Vagina (tissue), 2 donors: ENCODE measurements at regions not wholly inside any gene's neighbourhood (a gene's known extent, or its start where the extent isn't known, plus 50 kb on each side); places are given as distances from the start of the nearest gene placed in this dataset.

Experiments
- DNase-seq, 2 donors: peaks; one replicate each; pipeline ENCODE4 v3.0.0-alpha.2; 2017; ENCODE audit errors: extremely low spot score in 2 of 2
- H3K27ac ChIP-seq: fragments of 200-600 bp; sonication (generic); one replicate; pipeline ENCODE4 v1.5.1; 2019
- H3K27me3 ChIP-seq: fragments of 200-600 bp; sonication (generic); one replicate; pipeline ENCODE4 v1.5.1; 2019
- H3K36me3 ChIP-seq, 2 donors: fragments of 200-600 bp; sonication (generic); one replicate each; pipeline ENCODE4 v1.5.1; 2017 to 2019
- H3K4me1 ChIP-seq: fragments of 200-600 bp; sonication (generic); one replicate; pipeline ENCODE4 v1.5.1; 2019
- H3K4me3 ChIP-seq, 2 donors: fragments of 200-600 bp; sonication (generic); 1 replicate in 1 of 2; 2 replicates in 1 of 2; pipeline ENCODE4 v1.5.1; 2016 to 2019
- H3K9me3 ChIP-seq: fragments of 200-600 bp; sonication (generic); one replicate; pipeline ENCODE4 v1.5.1; 2019
- POLR2A ChIP-seq, 2 donors: fragments of 450-650 bp; IDR thresholded peaks; one replicate each; pipeline ENCODE4 v1.6.1; 2017; ENCODE audit warnings: antibody characterized with exemption in 2 of 2, mild to moderate bottlenecking in 2 of 2, moderate library complexity in 2 of 2
- POLR2AphosphoS5 ChIP-seq, 2 donors: sonication (generic); formaldehyde crosslinking; IDR thresholded peaks; one replicate each; pipeline ENCODE4 v1.9.0; 2017; ENCODE audit warnings: antibody characterized with exemption in 2 of 2, mild to moderate bottlenecking in 2 of 2, low read depth in 1 of 2; ENCODE audit not compliant: insufficient read depth in 1 of 2
- intact Hi-C: fragments of 100-400 bp; cut with DNase I; formaldehyde crosslinking; loops from one replicate; pipeline ENCODE4 v1.15.1; 2023
- TF ChIP-seq, protein P1 (sequence below), 3 experiments: fragments of 450-650 bp in 2 of 3; fragments of 200-600 bp in 1 of 3; sonication (generic) in 1 of 3; IDR thresholded peaks; one replicate each; pipeline ENCODE4 v1.5.1; 2017 to 2019; ENCODE audit warnings: antibody characterized with exemption in 3 of 3, mild to moderate bottlenecking in 2 of 3, moderate library complexity in 2 of 3

DNA sequence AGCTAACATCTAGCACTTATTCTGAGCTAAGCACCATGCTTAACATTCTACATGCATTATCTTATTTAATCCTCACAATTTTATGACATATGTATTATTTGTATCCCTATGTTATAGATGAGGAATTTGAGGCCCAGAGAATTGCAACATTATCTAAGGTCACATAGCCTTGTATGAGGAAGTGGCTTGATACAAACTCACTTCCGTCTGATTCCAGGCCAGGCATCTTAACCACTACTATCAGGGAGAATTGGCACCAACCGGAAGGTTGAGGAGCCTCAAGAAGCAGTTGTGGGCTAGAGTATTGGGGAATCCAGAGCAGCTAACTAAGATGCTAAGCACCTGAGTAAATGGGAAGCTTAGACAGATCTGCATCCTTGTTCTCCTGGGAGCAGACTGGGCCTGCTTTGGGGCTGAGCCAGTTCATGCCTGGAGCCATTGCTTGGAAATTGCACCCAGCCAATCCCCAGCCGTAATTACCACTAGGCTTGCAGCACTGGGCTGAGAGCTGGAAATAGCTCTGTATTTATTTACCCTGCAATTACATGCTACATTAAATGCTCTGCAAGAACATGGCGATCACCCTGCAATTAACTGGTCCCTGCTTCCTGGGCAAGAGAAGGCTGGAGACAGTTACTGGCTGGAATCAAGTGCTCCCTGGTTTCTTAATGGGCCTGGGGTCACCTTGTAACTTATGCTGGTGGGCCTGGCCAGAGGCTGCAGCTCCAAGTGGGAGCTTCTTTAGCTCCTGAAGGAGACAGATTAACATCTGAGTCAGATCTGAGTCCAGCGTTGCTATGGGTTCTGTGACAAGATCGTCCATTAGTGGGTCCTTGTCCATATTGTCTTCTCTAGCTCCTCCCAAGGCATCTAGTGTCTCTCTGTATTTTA lies 273.1 kb upstream of the CCL2 start:
- Histone ChIP-seq H3K36me3 (no peaks in the 10 kb centered on the region), H3K9me3 (no peaks in the 10 kb centered on the region), H3K27me3 (no peaks in the 10 kb centered on the region), H3K27ac (no peak overlapping the region), H3K4me1 (peaks cover 5% of the 10 kb centered on the region), H3K4me3 (no peak overlapping the region)
- TF ChIP-seq, protein P1, sequence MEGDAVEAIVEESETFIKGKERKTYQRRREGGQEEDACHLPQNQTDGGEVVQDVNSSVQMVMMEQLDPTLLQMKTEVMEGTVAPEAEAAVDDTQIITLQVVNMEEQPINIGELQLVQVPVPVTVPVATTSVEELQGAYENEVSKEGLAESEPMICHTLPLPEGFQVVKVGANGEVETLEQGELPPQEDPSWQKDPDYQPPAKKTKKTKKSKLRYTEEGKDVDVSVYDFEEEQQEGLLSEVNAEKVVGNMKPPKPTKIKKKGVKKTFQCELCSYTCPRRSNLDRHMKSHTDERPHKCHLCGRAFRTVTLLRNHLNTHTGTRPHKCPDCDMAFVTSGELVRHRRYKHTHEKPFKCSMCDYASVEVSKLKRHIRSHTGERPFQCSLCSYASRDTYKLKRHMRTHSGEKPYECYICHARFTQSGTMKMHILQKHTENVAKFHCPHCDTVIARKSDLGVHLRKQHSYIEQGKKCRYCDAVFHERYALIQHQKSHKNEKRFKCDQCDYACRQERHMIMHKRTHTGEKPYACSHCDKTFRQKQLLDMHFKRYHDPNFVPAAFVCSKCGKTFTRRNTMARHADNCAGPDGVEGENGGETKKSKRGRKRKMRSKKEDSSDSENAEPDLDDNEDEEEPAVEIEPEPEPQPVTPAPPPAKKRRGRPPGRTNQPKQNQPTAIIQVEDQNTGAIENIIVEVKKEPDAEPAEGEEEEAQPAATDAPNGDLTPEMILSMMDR (IDR thresholded peaks at IDR 0.05): no peak
- TF ChIP-seq POLR2A (IDR thresholded peaks at IDR 0.05): no peak
- TF ChIP-seq POLR2AphosphoS5 (IDR thresholded peaks at IDR 0.05; ENCODE audit: insufficient read depth in 1 of 2, low read depth in 1 of 2): no peak
- intact Hi-C loops: no loop called here
- DNase-seq: peak; percentile 46 to 56

DNA sequence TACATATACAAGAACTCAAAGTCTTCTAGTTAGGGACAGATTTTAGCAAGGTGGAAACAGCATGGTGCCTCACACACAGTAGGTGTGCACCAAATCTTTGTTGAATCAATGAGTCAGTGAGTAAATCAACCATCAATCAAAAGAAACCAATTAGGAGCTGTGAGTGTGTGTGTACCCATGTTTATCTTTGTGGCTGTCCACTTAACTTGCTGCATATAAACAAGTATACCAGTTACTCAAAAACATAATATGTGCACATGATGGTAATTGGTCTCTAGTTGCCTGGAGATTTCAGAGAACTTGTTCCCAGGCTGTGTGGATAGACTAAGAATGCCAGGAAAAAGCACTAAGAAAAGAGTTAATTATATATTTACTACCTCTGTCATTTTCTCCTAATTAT lies 272.2 kb upstream of the CCL2 start:
- Histone ChIP-seq H3K27me3 (no peaks in the 10 kb centered on the region), H3K4me3 (no peak overlapping the region), H3K27ac (no peak overlapping the region), H3K36me3 (no peaks in the 10 kb centered on the region), H3K9me3 (no peaks in the 10 kb centered on the region), H3K4me1 (peaks cover 5% of the 10 kb centered on the region)
- intact Hi-C loops: no loop called here
- TF ChIP-seq POLR2AphosphoS5 (IDR thresholded peaks at IDR 0.05; ENCODE audit: insufficient read depth in 1 of 2, low read depth in 1 of 2) (no peak), POLR2A (IDR thresholded peaks at IDR 0.05) (no peak)
- TF ChIP-seq, protein P1 (IDR thresholded peaks at IDR 0.05): no peak
- no peak for DNase-seq

DNA sequence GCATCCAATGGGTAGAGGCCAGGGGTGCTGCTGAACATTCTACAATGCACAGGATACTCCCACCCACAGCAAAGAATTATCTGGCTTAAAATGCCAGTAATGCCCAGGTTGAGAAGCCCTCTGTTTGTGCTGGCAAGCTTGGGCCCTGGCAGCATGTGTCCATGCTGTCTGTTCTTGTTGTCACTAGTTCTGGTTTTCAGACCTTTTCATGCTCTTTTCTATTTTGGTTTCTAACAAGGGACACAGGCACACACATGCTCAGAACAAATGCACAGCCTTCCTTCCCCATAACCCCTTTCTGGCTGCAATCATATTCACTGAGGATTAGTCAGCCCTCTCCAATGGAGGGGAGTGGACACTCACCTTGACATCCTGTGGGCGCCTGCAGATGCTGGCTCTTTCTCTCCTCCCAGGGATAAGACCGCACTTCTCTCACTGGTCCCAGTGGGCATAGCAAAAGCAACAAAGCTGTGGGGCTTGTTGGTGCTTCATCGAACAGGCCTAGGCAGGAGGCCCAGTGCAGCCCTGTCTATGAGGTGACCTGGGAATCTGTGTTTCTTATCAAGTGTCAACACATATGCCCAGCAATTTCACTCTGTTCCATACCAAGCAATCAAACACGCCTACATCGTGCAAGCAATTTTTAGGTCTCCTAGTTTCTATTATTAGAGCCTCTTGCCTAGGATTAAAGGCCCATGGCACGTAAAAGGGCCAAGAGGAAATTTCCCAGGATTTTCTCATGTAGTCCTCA lies 271.1 kb upstream of the CCL2 start:
- peak; percentile 64 to 81 for DNase-seq
- no peaks in the 10 kb centered on the region for H3K36me3 ChIP-seq
- H3K9me3 ChIP-seq: no peaks in the 10 kb centered on the region
- H3K27ac ChIP-seq: no peak overlapping the region
- TF ChIP-seq POLR2A (IDR thresholded peaks at IDR 0.05): no peak
- TF ChIP-seq, protein P1 (IDR thresholded peaks at IDR 0.05): no peak
- TF ChIP-seq POLR2AphosphoS5 (IDR thresholded peaks at IDR 0.05; ENCODE audit: insufficient read depth in 1 of 2, low read depth in 1 of 2): no peak
- no peak overlapping the region for H3K4me3 ChIP-seq
- peaks cover 5% of the 10 kb centered on the region for H3K4me1 ChIP-seq
- H3K27me3 ChIP-seq: no peaks in the 10 kb centered on the region
- intact Hi-C loops: no loop called here

DNA sequence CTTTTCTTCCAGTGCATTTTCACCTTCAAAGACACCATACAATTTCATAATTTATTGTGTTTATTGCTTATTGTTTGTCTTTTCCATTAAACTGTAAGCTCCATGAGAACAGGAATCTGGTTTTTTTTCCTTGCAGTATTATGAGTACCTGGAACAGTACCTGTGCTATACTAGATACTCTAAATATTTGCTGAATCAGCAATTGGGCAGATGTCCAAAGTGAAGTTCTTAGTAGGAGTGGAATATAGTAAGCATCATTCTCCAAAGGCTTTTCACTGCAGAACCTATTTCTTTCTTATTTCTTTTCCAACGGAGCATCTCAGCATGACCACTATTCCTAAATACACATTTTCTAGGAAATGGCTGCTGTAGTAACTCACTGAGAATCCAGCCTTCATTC lies 269.0 kb upstream of the CCL2 start:
- no peaks in the 10 kb centered on the region for H3K36me3 ChIP-seq
- no peaks in the 10 kb centered on the region for H3K27me3 ChIP-seq
- TF ChIP-seq, protein P1 (IDR thresholded peaks at IDR 0.05): no peak
- no peak for TF ChIP-seq POLR2A (IDR thresholded peaks at IDR 0.05)
- H3K9me3 ChIP-seq: no peaks in the 10 kb centered on the region
- intact Hi-C loops: no loop called here
- DNase-seq: no peak
- no peak overlapping the region for H3K4me3 ChIP-seq
- H3K27ac ChIP-seq: no peak overlapping the region
- H3K4me1 ChIP-seq: peaks cover 14% of the 10 kb centered on the region

DNA sequence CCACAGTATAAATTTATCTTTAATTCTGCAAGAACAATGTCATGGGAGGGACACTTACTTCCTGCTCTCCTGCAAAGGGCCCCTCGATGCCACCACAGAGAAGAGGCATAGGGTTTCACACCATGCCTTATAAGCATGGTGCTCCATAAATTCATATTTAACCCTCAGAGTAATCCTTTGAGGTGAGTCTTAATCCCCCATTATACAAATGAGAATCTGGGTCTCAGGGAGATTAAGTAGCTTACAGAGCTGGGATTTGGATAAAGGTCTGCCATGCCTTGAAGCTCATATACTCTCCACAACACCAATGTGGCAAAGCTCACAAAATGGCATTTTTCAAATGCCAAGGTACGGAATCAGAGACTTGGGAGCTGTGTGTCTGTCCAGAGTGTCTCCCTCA lies 268.5 kb upstream of the CCL2 start:
- Histone ChIP-seq H3K27me3 (no peaks in the 10 kb centered on the region), H3K36me3 (no peaks in the 10 kb centered on the region), H3K27ac (no peak overlapping the region), H3K9me3 (no peaks in the 10 kb centered on the region), H3K4me1 (peaks cover 14% of the 10 kb centered on the region), H3K4me3 (no peak overlapping the region)
- peak in 1 of 2 donors; percentile 20 for DNase-seq
- intact Hi-C loops: no loop called here
- TF ChIP-seq, protein P1 (IDR thresholded peaks at IDR 0.05): no peak
- TF ChIP-seq POLR2A (IDR thresholded peaks at IDR 0.05) (no peak), POLR2AphosphoS5 (IDR thresholded peaks at IDR 0.05; ENCODE audit: insufficient read depth in 1 of 2, low read depth in 1 of 2) (no peak)
